ENCODE measurements at regions not wholly inside any gene's neighbourhood (a gene's known extent, or its start where the extent isn't known, plus 50 kb on each side); places are given as distances from the start of the nearest gene placed in this dataset.

GRCh38 chr15:88365124-88365523 lies 102.1 kb downstream of the MRPL46 start:
- Mint-ChIP-seq H3K4me1 (no peaks in the 10 kb centered on the region), H3K36me3 (no peaks in the 10 kb centered on the region), H3K4me3 (no peak overlapping the region), H3K27me3 (ENCODE audit: low read depth in 3 of 3) (no peaks in the 10 kb centered on the region), H3K27ac (no peak overlapping the region), H3K9me3 (peaks cover 0 to 5% (median 2%) of the 10 kb centered on the region in 7 donors)
- intact Hi-C loops (cut with micrococcal nuclease): no loop called here
- H3K4me3 ChIP-seq (replicated peaks in 1 of 3; ENCODE audit: low read depth in 2 of 3, low read length in 3 of 3): no peak overlapping the region
- H3K4me2 ChIP-seq (replicated peaks; ENCODE audit: extremely low read depth, low read length, poor library complexity, severe bottlenecking): no peak overlapping the region
- H3K27me3 ChIP-seq (ENCODE audit: control insufficient read depth in 2 of 2, insufficient read depth in 2 of 2, low read length in 2 of 2): no peaks in the 10 kb centered on the region
- no peaks in the 10 kb centered on the region for H4K20me1 ChIP-seq (ENCODE audit: insufficient read depth, low read length)
- H3K79me2 ChIP-seq (ENCODE audit: insufficient read depth, low read length): no peaks in the 10 kb centered on the region
- no peaks in the 10 kb centered on the region for H3K9me3 ChIP-seq (replicated peaks in 1 of 2; ENCODE audit: control insufficient read depth in 1 of 2, insufficient read depth in 1 of 2, low read length in 2 of 2)
- H3K27ac ChIP-seq (ENCODE audit: low read depth in 1 of 2, low read length in 2 of 2): no peak overlapping the region
- TF ChIP-seq CTCF (IDR thresholded peaks at IDR 0.05): no peak
- no peaks in the 10 kb centered on the region for H3K4me1 ChIP-seq (ENCODE audit: control insufficient read depth in 1 of 2, insufficient read depth in 2 of 2, low read length in 2 of 2)
- no peak overlapping the region for H2AFZ ChIP-seq (ENCODE audit: insufficient read depth, low read depth, low read length, poor library complexity, severe bottlenecking)
- no peak overlapping the region for H3K9ac ChIP-seq (ENCODE audit: insufficient read depth, low read length, poor library complexity, severe bottlenecking)
- no peak for DNase-seq
- 84% methylated on average over 10 of the region's 10 CpGs for WGBS (ENCODE audit: insufficient coverage)
- no peaks in the 10 kb centered on the region for H3K36me3 ChIP-seq (replicated peaks in 1 of 2; ENCODE audit: control insufficient read depth in 1 of 2, insufficient read depth in 2 of 2, low read length in 2 of 2)

- Mint-ChIP-seq H3K9me3 (peaks cover 2 to 8% (median 5%) of the 10 kb centered on the region in 7 donors), H3K4me1 (no peaks in the 10 kb centered on the region), H3K27ac (no peak overlapping the region), H3K27me3 (ENCODE audit: low read depth in 3 of 3) (peaks cover 3 to 7% (median 4%) of the 10 kb centered on the region in 3 donors), H3K36me3 (no peaks in the 10 kb centered on the region), H3K4me3 (no peak overlapping the region)
- no peaks in the 10 kb centered on the region for H4K20me1 ChIP-seq (ENCODE audit: insufficient read depth, low read length)
- H3K27ac ChIP-seq (ENCODE audit: low read depth in 1 of 2, low read length in 2 of 2): no peak overlapping the region
- peaks cover 2 to 3% of the 10 kb centered on the region in 2 donors for H3K9me3 ChIP-seq (replicated peaks in 1 of 2; ENCODE audit: control insufficient read depth in 1 of 2, insufficient read depth in 1 of 2, low read length in 2 of 2)
- TF ChIP-seq CTCF (IDR thresholded peaks at IDR 0.05): no peak
- no peak overlapping the region for H2AFZ ChIP-seq (ENCODE audit: insufficient read depth, low read depth, low read length, poor library complexity, severe bottlenecking)
- no peak overlapping the region for H3K4me2 ChIP-seq (replicated peaks; ENCODE audit: extremely low read depth, low read length, poor library complexity, severe bottlenecking)
- intact Hi-C loops (cut with micrococcal nuclease): no loop called here
- no peaks in the 10 kb centered on the region for H3K36me3 ChIP-seq (replicated peaks in 1 of 2; ENCODE audit: control insufficient read depth in 1 of 2, insufficient read depth in 2 of 2, low read length in 2 of 2)
- no peaks in the 10 kb centered on the region for H3K27me3 ChIP-seq (ENCODE audit: control insufficient read depth in 2 of 2, insufficient read depth in 2 of 2, low read length in 2 of 2)
- no peak overlapping the region for H3K4me3 ChIP-seq (replicated peaks in 1 of 3; ENCODE audit: low read depth in 2 of 3, low read length in 3 of 3)
- H3K9ac ChIP-seq (ENCODE audit: insufficient read depth, low read length, poor library complexity, severe bottlenecking): no peak overlapping the region
- no CpG with 5 or more reads among the region's 4 CpGs for WGBS (ENCODE audit: insufficient coverage)
- H3K4me1 ChIP-seq (ENCODE audit: control insufficient read depth in 1 of 2, insufficient read depth in 2 of 2, low read length in 2 of 2): no peaks in the 10 kb centered on the region
- no peaks in the 10 kb centered on the region for H3K79me2 ChIP-seq (ENCODE audit: insufficient read depth, low read length)
- DNase-seq: no peak
Observed at GRCh38 chr15:88348579-88349230, 92.2 kb upstream of the NTRK3 start.

Measured in CD14-positive monocyte (primary cell).